Neuronal stem cell (in vitro differentiated cells): ENCODE measurements at regions not wholly inside any gene's neighbourhood (a gene's known extent, or its start where the extent isn't known, plus 50 kb on each side); places are given as distances from the start of the nearest gene placed in this dataset.
A peak's percentile ranks its signal among the peaks of the same experiment; 100 is the strongest.
"Not testable (repeated sequence)": the region's sequence is repeated elsewhere in the genome, so short reads cannot be mapped to it uniquely, and the experiment has no call there.

Experiments
- DNase-seq: peaks from one replicate; pipeline ENCODE4 v3.0.0-alpha.2; 2013; ENCODE audit warnings: low spot score
- H2AFZ ChIP-seq: one replicate; pipeline ENCODE4 v1.6.1; 2013; ENCODE audit warnings: mild to moderate bottlenecking, low read length, inconsistent platforms
- H2AK5ac ChIP-seq: 2 replicates; pipeline ENCODE4 v1.6.1; 2013; ENCODE audit warnings: low read depth, mild to moderate bottlenecking, inconsistent platforms, low read length, moderate library complexity, mixed read lengths
- H2BK120ac ChIP-seq: 2 replicates; pipeline ENCODE4 v1.6.1; 2013; ENCODE audit warnings: low read depth, mild to moderate bottlenecking, inconsistent platforms, low read length, moderate library complexity, mixed read lengths
- H2BK12ac ChIP-seq: one replicate; pipeline ENCODE4 v1.6.1; 2013; ENCODE audit warnings: low read length, inconsistent platforms
- H2BK15ac ChIP-seq: 2 replicates; pipeline ENCODE4 v1.6.1; 2013; ENCODE audit warnings: mild to moderate bottlenecking, low read length, inconsistent platforms, mixed read lengths
- H2BK5ac ChIP-seq: one replicate; pipeline ENCODE4 v1.6.1; 2013; ENCODE audit warnings: inconsistent platforms, mild to moderate bottlenecking, low read length, moderate library complexity
- H3K14ac ChIP-seq: one replicate; pipeline ENCODE4 v1.6.1; 2013; ENCODE audit warnings: low read length, inconsistent platforms
- H3K18ac ChIP-seq: 2 replicates; pipeline ENCODE4 v1.6.1; 2013; ENCODE audit warnings: low read length, inconsistent platforms
- H3K23ac ChIP-seq: 2 replicates; pipeline ENCODE4 v1.6.1; 2013; ENCODE audit warnings: low read depth, mild to moderate bottlenecking, mixed read lengths, low read length, inconsistent platforms; ENCODE audit not compliant: poor library complexity
- H3K27ac ChIP-seq: replicated peaks from 3 replicates; pipeline ENCODE4 v1.5.1; 2013; ENCODE audit warnings: low read length, inconsistent platforms
- H3K27me3 ChIP-seq, 3 experiments: 2 replicates each; pipeline ENCODE4 v1.6.1; 2013; ENCODE audit warnings: low read length in 3 of 3, mild to moderate bottlenecking in 2 of 3, inconsistent platforms in 1 of 3, low read depth in 1 of 3, mixed read lengths in 1 of 3, moderate library complexity in 1 of 3; ENCODE audit not compliant: control insufficient read depth in 3 of 3, insufficient read depth in 3 of 3
- H3K36me3 ChIP-seq, 2 donors: replicated peaks in 1 of 2; 2 replicates each; pipeline ENCODE4 v1.6.1; 2013; ENCODE audit warnings: low read length in 2 of 2; ENCODE audit not compliant: control insufficient read depth in 2 of 2, insufficient read depth in 2 of 2
- H3K4ac ChIP-seq: 2 replicates; pipeline ENCODE4 v1.6.1; 2013; ENCODE audit warnings: inconsistent platforms, mild to moderate bottlenecking, low read length, moderate library complexity
- H3K4me1 ChIP-seq, 2 donors: 1 replicate in 1 of 2; 2 replicates in 1 of 2; pipeline ENCODE4 v1.6.1; 2013; ENCODE audit warnings: low read length in 2 of 2, low read depth in 1 of 2; ENCODE audit not compliant: control insufficient read depth in 2 of 2, insufficient read depth in 1 of 2
- H3K4me2 ChIP-seq: one replicate; pipeline ENCODE4 v1.6.1; 2013; ENCODE audit warnings: mild to moderate bottlenecking, low read length, inconsistent platforms; ENCODE audit not compliant: insufficient read depth, poor library complexity, severe bottlenecking
- H3K4me3 ChIP-seq, 2 donors: 2 replicates each; pipeline ENCODE4 v1.5.1; 2013; ENCODE audit warnings: low read length in 2 of 2, mild to moderate bottlenecking in 2 of 2, inconsistent platforms in 1 of 2, moderate library complexity in 1 of 2
- H3K79me1 ChIP-seq: one replicate; pipeline ENCODE4 v1.6.1; 2013; ENCODE audit warnings: low read depth, mild to moderate bottlenecking, inconsistent platforms, low read length, moderate library complexity
- H3K9ac ChIP-seq: one replicate; pipeline ENCODE4 v1.6.1; 2013; ENCODE audit warnings: mild to moderate bottlenecking, low read depth, low read length, inconsistent platforms; ENCODE audit not compliant: poor library complexity
- H3K9me3 ChIP-seq, 2 donors: replicated peaks in 1 of 2; 2 replicates each; pipeline versions ENCODE3 to v1.6.1; 2013; ENCODE audit warnings: low read length in 2 of 2, mild to moderate bottlenecking in 2 of 2, inconsistent platforms in 1 of 2, low read depth in 1 of 2, mixed read lengths in 1 of 2, moderate library complexity in 1 of 2; ENCODE audit not compliant: control insufficient read depth in 2 of 2, insufficient read depth in 1 of 2
- H4K8ac ChIP-seq: one replicate; pipeline ENCODE4 v1.6.1; 2013; ENCODE audit warnings: low read depth, mild to moderate bottlenecking, inconsistent platforms, low read length, moderate library complexity
- H4K91ac ChIP-seq: one replicate; pipeline ENCODE4 v1.6.1; 2013; ENCODE audit warnings: low read length, low read depth, mild to moderate bottlenecking, inconsistent platforms; ENCODE audit not compliant: poor library complexity
- WGBS, 2 donors: extraction: QIAGEN DNeasy Blood & Tissue Kit; methylation state at CpG; one replicate each; pipeline ENCODE4 v1.1.7; 2013; ENCODE audit warnings: missing lambda C conversion rate in 2 of 2, mixed read lengths in 1 of 2; ENCODE audit not compliant: insufficient read length in 2 of 2, insufficient replicate concordance in 1 of 2; ENCODE audit errors: extremely low coverage in 2 of 2; 5-methylcytosine and 5-hydroxymethylcytosine counted together

DNA sequence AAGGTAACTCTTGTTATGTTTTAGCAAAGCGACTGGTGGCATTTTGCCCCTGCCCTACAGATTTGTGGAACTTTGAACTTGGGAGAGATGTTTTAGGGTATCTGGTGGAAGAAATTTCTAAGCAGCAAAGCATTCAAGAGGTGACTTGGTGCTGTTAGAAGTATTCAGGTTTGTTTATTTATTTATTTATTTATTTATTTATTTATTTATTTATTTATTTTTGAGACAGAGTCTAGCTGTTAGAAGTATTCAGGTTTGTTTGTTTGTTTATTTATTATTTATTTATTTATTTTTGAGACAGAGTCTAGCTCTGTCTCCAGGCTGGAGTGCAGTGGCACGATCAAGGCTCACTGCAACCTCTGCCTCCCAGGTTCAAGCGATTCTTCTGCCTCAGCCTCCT lies 89.8 kb upstream of the DDHD1 start:
- H2BK120ac ChIP-seq, H3K27ac ChIP-seq, H3K9ac ChIP-seq, H4K8ac ChIP-seq, H3K27me3 ChIP-seq, H2AK5ac ChIP-seq, H2AFZ ChIP-seq, H3K36me3 ChIP-seq, H3K79me1 ChIP-seq, H3K18ac ChIP-seq, H4K91ac ChIP-seq, H3K4me2 ChIP-seq, H2BK5ac ChIP-seq, H3K9me3 ChIP-seq, H3K14ac ChIP-seq, H3K4me1 ChIP-seq, H2BK15ac ChIP-seq, DNase-seq, H3K23ac ChIP-seq, H3K4ac ChIP-seq, H2BK12ac ChIP-seq, H3K4me3 ChIP-seq: not testable (repeated sequence)
- no CpG with 5 or more reads among the region's 3 CpGs for WGBS, 2 donors

- Histone ChIP-seq H3K18ac (no peak overlapping the region), H3K36me3 (no peaks in the 10 kb centered on the region), H3K79me1 (no peaks in the 10 kb centered on the region), H3K4me3 (no peak overlapping the region), H3K23ac (no peak overlapping the region), H3K14ac (no peak overlapping the region), H2BK5ac (no peak overlapping the region), H2BK120ac (no peak overlapping the region), H3K27me3 (no peaks in the 10 kb centered on the region), H2AK5ac (no peak overlapping the region), H3K27ac (no peak overlapping the region), H3K9ac (no peak overlapping the region), H2BK12ac (no peak overlapping the region), H4K91ac (no peak overlapping the region), H3K9me3 (peaks cover 0 to 3% of the 10 kb centered on the region in 2 donors), H2BK15ac (no peak overlapping the region), H4K8ac (no peak overlapping the region), H3K4me2 (no peak overlapping the region), H2AFZ (peak overlapping the region; percentile 39), H3K4me1 (peaks cover 0 to 3% of the 10 kb centered on the region in 2 donors), H3K4ac (no peak overlapping the region)
- no peak for DNase-seq
- WGBS, 2 donors = no CpG with 5 or more reads among the region's 1 CpG
These were observed 84.4 kb upstream of the DDHD1 start for GRCh38 chr14:53237488-53237887.

DNA sequence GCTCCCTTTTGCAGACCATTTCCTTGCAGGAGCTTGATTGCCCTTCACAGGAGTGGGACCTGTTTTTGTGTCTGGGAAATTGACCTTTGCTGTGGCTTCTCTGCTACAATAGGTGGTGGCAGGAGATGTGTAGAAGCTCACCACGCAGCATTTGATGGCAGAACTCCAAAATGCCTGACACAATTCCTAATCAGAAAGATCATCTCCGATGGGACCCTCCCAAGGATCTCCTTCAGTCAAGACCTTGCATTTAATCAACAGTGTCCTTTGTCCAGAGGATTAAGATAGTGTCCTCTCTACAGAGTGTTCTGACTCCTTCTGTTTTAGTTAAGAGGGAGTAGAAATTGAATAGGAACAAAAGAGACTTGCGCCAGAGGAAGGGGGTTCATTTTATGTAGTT lies 83.6 kb upstream of the DDHD1 start:
- H3K27ac ChIP-seq = no peak overlapping the region
- no peak overlapping the region for H4K8ac ChIP-seq
- no peaks in the 10 kb centered on the region for H3K79me1 ChIP-seq
- H2BK120ac ChIP-seq = no peak overlapping the region
- H3K36me3 ChIP-seq = no peaks in the 10 kb centered on the region
- no peak overlapping the region for H3K23ac ChIP-seq
- H2BK15ac ChIP-seq = no peak overlapping the region
- no CpG with 5 or more reads among the region's 3 CpGs for WGBS, 2 donors
- H3K4ac ChIP-seq = no peak overlapping the region
- H3K9me3 ChIP-seq = peaks cover 0 to 4% of the 10 kb centered on the region in 2 donors
- no peak overlapping the region for H3K4me2 ChIP-seq
- H2AK5ac ChIP-seq = no peak overlapping the region
- DNase-seq = no peak
- no peak overlapping the region for H3K4me3 ChIP-seq
- H3K4me1 ChIP-seq = peaks cover 0 to 3% of the 10 kb centered on the region in 2 donors
- H2AFZ ChIP-seq = no peak overlapping the region
- H4K91ac ChIP-seq = no peak overlapping the region
- H2BK5ac ChIP-seq = no peak overlapping the region
- no peak overlapping the region for H3K14ac ChIP-seq
- no peaks in the 10 kb centered on the region for H3K27me3 ChIP-seq
- H2BK12ac ChIP-seq = no peak overlapping the region
- no peak overlapping the region for H3K9ac ChIP-seq
- H3K18ac ChIP-seq = no peak overlapping the region

DNA sequence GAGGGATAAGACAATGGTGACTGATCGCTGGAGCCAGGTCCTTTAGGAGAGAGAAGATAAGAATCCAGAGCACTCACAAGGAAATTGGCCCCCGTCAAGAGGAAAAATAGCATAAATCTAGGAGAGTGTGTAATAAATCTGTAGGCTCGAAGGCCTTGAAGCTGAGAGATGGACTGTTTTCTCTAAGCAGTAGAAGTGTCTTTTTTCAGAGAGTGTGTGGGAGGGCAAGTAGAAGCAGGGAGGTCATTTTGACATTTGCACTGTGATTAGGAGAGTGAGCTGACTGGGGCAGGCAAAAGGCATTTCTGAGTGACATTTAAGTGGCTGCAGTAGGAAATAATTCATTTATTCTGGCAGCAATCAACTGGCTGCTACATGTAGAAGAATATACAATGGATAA lies 78.0 kb upstream of the DDHD1 start:
- no CpG with 5 or more reads among the region's 3 CpGs for WGBS, 2 donors
- Histone ChIP-seq H2BK120ac (no peak overlapping the region), H2AFZ (peak overlapping the region; percentile 32), H3K9me3 (peaks cover 2 to 4% of the 10 kb centered on the region in 2 donors), H3K27me3 (no peaks in the 10 kb centered on the region), H3K27ac (no peak overlapping the region), H4K91ac (no peak overlapping the region), H2AK5ac (no peak overlapping the region), H2BK15ac (no peak overlapping the region), H3K4me2 (no peak overlapping the region), H3K14ac (no peak overlapping the region), H3K4me1 (no peaks in the 10 kb centered on the region), H3K18ac (no peak overlapping the region), H3K9ac (no peak overlapping the region), H3K4me3 (no peak overlapping the region), H4K8ac (no peak overlapping the region), H3K23ac (no peak overlapping the region), H2BK12ac (no peak overlapping the region), H3K79me1 (no peaks in the 10 kb centered on the region), H2BK5ac (no peak overlapping the region), H3K36me3 (no peaks in the 10 kb centered on the region), H3K4ac (no peak overlapping the region)
- no peak for DNase-seq
